ENCODE measurements at regions not wholly inside any gene's neighbourhood (a gene's known extent, or its start where the extent isn't known, plus 50 kb on each side); places are given as distances from the start of the nearest gene placed in this dataset.
A peak's percentile ranks its signal among the peaks of the same experiment; 100 is the strongest.
"Not testable (repeated sequence)": the region's sequence is repeated elsewhere in the genome, so short reads cannot be mapped to it uniquely, and the experiment has no call there.

DNA sequence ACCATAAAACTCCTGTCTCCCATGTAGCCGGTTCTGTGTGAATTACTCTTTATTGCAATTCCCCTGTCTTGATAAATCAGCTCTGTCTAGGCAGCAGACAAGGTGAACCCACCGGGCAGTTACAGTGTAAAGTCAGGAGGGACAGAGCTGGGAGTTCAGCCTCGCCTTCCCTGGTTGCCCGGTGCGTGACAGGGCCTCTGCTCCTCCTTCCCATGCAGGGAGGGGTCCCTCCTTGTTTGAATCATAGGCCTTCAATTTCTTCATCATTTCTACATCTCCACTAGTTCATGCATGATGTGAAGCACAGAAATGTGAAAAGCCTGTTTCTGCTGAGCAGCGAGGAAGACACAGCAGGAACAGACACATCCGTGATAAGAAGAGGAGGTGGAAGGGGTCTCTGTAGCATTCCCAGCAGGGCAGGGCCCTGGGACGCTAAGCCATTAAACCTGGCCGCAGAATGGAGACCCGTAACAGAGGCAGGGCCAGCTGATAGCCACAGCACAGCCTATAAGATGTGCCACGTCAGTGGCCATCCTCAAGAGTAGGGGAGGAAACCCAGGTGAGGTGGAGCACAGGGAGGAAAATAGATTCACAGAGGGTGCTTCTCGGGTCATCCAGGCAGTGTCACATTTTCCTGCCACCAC, 106.7 kb upstream of the CST7 start:
- DNase-seq (ENCODE audit: low spot score) = no peak
- TF ChIP-seq, protein P1, sequence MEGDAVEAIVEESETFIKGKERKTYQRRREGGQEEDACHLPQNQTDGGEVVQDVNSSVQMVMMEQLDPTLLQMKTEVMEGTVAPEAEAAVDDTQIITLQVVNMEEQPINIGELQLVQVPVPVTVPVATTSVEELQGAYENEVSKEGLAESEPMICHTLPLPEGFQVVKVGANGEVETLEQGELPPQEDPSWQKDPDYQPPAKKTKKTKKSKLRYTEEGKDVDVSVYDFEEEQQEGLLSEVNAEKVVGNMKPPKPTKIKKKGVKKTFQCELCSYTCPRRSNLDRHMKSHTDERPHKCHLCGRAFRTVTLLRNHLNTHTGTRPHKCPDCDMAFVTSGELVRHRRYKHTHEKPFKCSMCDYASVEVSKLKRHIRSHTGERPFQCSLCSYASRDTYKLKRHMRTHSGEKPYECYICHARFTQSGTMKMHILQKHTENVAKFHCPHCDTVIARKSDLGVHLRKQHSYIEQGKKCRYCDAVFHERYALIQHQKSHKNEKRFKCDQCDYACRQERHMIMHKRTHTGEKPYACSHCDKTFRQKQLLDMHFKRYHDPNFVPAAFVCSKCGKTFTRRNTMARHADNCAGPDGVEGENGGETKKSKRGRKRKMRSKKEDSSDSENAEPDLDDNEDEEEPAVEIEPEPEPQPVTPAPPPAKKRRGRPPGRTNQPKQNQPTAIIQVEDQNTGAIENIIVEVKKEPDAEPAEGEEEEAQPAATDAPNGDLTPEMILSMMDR (IDR thresholded peaks at IDR 0.05; ENCODE audit: borderline replicate concordance, control extremely low read depth, extremely low read depth, insufficient read depth, missing control alignments) = no peak
- in situ Hi-C loops (cut with MboI; ENCODE audit: low sequenced_read_pairs, unreplicated experiment) = no loop called here

GRCh38 chr20:24842918-24843715, 106.0 kb upstream of the CST7 start:
- peak; percentile 51 for DNase-seq (ENCODE audit: low spot score)
- TF ChIP-seq, protein P1 (IDR thresholded peaks at IDR 0.05; ENCODE audit: borderline replicate concordance, control extremely low read depth, extremely low read depth, insufficient read depth, missing control alignments) = no peak
- in situ Hi-C loops (cut with MboI; ENCODE audit: low sequenced_read_pairs, unreplicated experiment) = no loop called here

GRCh38 chr20:24850176-24850575, 98.9 kb upstream of the CST7 start:
- in situ Hi-C loops (cut with MboI; ENCODE audit: low sequenced_read_pairs, unreplicated experiment) = no loop called here
- TF ChIP-seq, protein P1 (IDR thresholded peaks at IDR 0.05; ENCODE audit: borderline replicate concordance, control extremely low read depth, extremely low read depth, insufficient read depth, missing control alignments) = no peak
- no peak for DNase-seq (ENCODE audit: low spot score)

GRCh38 chr20:24851346-24852019, 97.6 kb upstream of the CST7 start:
- in situ Hi-C loops (cut with MboI; ENCODE audit: low sequenced_read_pairs, unreplicated experiment) = no loop called here
- no peak for DNase-seq (ENCODE audit: low spot score)
- TF ChIP-seq, protein P1 (IDR thresholded peaks at IDR 0.05; ENCODE audit: borderline replicate concordance, control extremely low read depth, extremely low read depth, insufficient read depth, missing control alignments) = no peak

- in situ Hi-C loops (cut with MboI; ENCODE audit: low sequenced_read_pairs, unreplicated experiment) = no loop called here
- no peak for DNase-seq (ENCODE audit: low spot score)
- TF ChIP-seq, protein P1 (IDR thresholded peaks at IDR 0.05; ENCODE audit: borderline replicate concordance, control extremely low read depth, extremely low read depth, insufficient read depth, missing control alignments) = no peak
These were observed 95.2 kb upstream of the CST7 start for GRCh38 chr20:24853916-24854315.

GRCh38 chr20:24855848-24856247, 93.2 kb upstream of the CST7 start:
- TF ChIP-seq, protein P1 (IDR thresholded peaks at IDR 0.05; ENCODE audit: borderline replicate concordance, control extremely low read depth, extremely low read depth, insufficient read depth, missing control alignments) = no peak
- in situ Hi-C loops (cut with MboI; ENCODE audit: low sequenced_read_pairs, unreplicated experiment) = no loop called here
- DNase-seq (ENCODE audit: low spot score) = no peak

DNA sequence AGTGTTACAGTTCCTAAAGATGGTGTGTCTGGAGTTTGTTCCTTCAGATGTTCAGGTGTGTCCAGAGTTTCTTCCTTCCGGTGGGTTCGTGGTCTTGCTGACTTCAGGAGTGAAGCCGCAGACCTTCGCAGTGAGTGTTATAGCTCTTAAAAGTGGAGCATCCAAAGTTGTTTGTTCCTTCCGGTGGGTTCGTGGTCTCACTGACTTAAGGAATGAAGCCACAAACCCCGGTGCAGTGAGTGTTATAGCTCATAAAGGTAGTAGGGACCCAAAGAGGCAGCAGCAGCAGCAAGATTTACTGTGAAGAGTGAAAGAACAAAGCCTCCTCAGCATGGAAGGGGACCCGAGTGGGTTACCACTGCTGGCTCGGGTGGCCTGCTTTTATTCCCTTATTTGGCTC, 90.6 kb upstream of the CST7 start:
- DNase-seq (ENCODE audit: low spot score); in situ Hi-C loops (cut with MboI; ENCODE audit: low sequenced_read_pairs, unreplicated experiment): not testable (repeated sequence)

Data from GM13976 (cell line).